ENCODE measurements at regions not wholly inside any gene's neighbourhood (a gene's known extent, or its start where the extent isn't known, plus 50 kb on each side); places are given as distances from the start of the nearest gene placed in this dataset.
"Not testable (repeated sequence)": the region's sequence is repeated elsewhere in the genome, so short reads cannot be mapped to it uniquely, and the experiment has no call there.

DNA sequence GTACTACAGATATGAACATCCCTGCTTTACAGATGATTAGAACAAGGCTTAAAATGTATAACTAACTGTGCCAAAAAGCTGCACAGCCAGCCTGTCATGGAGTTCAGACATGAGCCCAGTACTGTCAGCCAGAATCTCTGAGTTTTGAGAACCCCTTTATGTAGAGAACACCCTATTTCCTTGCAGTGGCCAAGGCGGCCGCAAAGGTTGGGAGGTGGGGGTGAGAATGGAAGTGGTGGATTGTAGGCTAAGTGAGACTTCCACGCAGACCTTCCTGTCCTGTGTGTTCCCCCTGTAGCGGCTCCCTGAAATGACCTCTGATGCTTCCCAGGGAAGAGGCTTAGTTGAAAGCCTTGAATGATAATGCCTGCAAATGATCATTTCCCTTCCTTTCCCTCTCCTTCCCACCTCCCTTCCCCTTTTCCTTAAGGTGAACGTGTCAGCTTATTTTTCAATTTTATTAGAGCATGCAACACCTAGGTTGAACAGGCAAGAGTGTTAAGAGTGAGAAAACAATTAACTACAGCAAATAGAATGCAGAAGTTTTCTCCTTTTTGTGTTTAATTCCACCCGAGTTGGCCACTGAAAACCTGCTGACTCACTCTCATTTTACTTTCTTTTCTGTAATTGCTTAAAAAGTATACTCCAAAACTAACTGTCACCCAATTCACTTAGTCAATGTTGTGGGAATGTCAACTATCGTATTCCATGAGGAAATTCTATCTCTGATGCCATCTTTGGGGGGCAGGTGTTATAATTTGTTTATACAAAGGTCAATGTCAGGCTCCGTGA, 167.0 kb upstream of the EDNRB start:
- DNase-seq (ENCODE audit: low spot score): no peak

DNA sequence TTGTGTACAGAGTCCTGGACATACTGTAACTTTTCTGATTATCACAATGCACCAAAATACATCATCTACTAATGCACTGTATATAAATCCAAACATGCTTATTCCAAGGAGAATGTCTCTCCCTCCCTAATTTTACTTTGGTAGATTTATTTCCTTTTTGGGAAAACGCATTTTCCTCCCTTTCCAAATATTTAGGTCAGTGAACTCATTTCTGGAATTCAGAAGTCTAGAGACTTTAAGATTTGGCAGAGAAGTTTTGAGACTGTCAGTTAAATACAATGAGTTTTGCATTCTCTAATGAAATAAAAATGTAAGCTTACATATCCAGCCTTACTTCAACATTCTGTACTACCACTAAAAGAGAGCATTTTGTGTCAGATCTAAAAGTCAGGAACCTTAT, 165.8 kb upstream of the EDNRB start:
- DNase-seq (ENCODE audit: low spot score): no peak

DNA sequence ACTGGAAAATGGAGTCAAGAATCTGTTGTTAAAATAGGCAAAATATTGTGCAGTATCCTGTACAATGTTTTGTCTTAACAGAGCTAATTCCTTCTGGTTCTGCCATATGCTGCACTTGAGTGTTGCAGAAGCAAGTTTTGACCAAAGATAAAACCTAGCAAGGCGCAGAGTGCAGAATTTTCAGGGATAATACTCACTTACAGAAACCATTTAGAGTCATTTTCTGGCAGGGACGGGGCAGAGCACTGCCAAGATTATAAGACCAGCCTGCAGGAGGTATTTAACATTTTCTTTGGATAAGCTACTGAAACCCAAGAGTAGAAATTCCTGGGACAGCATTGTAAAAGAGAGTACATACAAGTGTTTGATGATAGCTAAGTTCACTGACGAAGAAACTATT, 159.5 kb upstream of the EDNRB start:
- no peak for DNase-seq (ENCODE audit: low spot score)

DNA sequence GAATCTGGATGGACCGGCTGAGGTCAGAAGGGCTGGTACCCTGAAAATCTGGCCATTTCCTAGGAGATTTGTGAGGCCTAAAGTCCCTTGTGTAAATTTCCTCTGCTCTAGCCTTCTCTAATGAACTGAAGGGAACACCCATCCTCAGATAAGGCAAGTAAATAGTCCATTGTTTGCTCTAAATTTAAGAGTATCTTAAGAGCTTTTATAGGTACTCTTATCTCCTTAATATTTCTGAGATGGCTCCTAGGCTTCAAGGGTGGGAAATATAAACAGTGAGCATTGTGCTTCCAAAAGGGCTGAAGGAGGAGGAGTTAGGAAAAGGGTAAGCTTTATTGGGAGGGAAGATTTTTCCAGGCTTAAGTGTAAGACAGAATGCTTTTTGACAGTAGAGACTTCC, 148.7 kb upstream of the EDNRB start:
- no peak for DNase-seq (ENCODE audit: low spot score)

DNA sequence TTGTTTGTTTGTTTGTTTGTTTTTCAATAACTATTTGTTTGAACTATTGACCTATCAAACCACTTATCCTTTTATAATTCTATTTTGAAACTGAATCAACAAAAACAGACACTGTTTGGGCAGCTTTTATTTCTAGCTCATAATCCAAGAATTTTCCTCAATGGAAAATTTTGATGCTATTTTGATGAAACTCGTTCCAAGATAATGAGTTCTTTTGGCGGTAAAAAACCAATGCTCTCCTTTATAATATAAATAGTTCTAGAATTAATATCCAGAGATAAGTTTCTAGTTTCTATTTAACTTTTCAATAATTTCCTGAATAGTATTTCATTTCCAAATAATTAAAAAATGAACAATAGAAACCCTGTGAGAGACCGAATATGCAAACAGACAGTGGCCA, 146.5 kb upstream of the EDNRB start:
- no peak for DNase-seq (ENCODE audit: low spot score)

DNA sequence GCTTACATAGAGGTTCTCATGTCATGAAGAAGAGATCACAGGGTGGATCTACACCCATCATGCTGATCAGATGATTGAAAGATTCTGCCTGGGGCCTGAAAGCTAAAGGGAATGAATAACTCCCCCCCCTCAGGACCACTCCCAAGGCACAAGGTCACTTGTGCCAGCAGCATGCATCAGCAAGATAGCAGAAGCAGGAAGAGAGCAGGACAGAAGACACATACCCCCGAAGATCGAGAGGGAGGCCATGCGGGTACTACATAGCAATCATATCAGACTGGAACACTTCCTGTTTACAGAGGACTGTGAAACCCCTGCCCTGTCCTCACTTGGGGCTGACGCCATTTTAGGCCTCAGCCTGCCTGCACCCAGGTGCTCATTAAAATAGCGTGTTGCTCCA, 143.2 kb upstream of the EDNRB start:
- DNase-seq (ENCODE audit: low spot score): no peak

DNA sequence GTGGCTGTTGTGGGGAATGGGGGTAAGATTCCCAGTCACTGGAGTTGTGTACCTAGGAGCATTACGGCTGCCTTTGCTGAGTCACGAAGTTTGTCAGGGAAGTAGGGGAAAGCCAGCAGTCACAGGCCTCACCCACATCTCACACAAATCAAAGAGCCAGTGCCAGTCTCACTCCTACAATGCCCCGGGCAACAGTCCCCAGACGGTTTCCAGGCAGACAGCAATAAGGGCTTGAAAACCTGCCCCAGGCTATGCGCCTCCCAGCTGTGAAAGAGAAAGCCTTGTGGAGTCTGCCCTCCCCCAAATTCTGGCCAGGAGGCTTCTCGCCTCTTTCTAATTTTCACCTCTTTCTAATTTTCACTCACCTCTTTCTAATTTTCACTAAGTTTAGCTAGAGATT, 142.3 kb upstream of the EDNRB start:
- no peak for DNase-seq (ENCODE audit: low spot score)

DNA sequence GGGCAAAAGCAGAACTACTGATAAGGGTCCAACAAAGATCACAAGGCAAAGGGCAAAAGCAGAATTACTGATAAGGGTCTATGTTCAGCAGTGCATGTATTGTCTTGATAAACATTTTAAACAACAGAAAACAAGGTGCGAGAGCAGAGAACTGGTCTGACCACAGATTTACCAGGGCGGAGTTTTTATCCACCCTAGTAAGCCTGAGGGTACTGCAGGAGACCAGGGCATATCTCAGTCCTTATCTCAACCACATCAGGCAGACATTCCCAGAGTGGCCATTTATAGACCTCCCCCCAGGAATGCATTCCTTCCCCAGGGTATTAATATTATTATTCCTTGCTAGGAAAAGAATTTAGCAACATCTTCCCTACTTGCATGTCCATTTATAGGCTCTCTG, 138.2 kb upstream of the EDNRB start:
- DNase-seq (ENCODE audit: low spot score): not testable (repeated sequence)

DNA sequence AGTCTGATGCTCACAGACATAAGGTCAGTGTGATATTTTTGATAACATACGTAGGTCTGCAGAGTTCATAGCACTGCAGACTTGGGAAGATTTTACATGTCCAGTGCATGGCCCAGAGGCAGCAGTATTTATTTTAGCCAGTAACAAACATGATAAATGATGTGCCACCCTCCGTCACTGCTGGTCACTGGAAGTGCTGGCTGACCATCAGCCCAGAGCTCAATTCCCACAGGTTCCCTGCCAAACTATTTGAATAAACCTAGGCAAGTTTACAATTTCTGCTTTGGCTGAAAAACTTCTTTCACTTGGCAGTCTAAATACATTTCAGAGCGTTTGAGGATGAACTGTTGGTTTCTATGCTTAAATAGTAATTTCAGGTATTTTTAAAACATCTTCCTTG, 135.5 kb upstream of the EDNRB start:
- no peak for DNase-seq (ENCODE audit: low spot score)

DNA sequence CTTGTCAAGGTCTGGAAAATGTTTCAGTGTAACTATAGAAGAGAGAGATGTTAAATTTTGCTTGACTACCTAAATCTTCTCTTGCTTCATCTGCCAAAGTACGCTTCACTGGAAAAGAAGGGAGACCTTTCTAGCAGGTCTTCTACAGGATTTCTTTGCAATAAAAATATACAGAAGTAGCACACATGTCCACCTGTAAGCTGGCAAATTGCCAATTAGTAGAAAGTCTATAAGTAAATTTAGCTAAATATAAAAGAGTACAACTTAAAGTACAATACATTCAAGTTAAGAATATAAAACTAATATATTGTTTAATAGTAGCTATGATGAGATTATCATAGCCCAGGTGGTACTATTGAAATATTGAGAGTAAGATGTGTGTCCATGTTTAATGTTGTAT, 128.5 kb upstream of the EDNRB start:
- no peak for DNase-seq (ENCODE audit: low spot score)

DNA sequence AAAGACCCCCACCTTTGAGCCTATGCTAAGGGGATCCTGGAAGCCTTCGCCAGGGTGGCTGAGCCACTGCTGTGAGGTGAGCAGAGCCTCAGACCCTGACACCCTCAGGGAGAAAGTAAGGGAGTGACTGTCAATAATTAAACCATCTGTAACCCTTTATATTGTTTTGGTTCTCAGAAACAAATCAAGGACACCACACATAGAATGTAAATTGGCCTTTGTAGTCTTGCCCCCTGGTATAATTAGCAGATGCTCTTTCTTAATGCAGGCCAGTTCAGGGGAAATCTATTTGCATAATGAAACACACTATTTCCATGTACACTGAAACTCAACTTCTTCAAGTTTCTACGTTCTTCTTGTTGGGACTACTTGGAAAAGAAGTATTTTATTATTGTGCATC, 127.7 kb upstream of the EDNRB start:
- no peak for DNase-seq (ENCODE audit: low spot score)

DNA sequence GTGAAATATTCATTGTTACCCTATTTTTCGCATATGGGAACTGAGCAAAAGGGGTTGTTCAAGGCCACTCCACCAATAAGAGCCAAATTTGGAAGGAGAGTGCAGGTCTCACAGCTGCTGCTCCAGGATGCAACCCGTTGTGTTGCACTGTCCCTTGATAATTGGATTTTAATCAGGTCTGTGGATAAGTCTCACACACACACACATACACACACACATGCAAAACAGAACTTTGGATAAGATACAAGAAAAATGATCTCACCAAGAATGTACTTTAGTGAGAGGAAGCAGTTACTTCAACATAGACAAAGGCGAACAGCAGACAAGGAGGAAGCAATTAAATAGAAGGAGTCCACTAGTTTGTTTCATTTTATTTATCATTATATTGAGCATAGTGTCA, 127.3 kb upstream of the EDNRB start:
- no peak for DNase-seq (ENCODE audit: low spot score)

DNA sequence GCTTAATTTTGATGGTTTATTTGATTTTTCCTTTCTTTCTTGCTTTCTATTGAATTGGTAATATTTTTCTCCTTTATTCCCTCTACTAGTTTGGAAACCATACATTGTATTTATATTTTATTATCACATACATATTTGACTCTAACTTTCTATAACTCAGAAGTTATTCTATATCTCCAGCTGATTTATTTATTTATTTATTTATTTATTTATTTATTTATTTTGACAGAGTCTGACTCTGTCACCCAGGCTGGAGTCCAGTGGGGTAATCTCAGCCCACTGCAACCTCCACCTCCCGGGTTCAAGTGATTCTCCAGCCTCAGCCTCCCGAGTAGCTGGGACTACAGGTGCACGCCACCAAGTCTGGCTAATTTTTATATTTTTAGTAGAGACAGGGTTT, 122.7 kb upstream of the EDNRB start:
- not testable (repeated sequence) for DNase-seq (ENCODE audit: low spot score)

DNA sequence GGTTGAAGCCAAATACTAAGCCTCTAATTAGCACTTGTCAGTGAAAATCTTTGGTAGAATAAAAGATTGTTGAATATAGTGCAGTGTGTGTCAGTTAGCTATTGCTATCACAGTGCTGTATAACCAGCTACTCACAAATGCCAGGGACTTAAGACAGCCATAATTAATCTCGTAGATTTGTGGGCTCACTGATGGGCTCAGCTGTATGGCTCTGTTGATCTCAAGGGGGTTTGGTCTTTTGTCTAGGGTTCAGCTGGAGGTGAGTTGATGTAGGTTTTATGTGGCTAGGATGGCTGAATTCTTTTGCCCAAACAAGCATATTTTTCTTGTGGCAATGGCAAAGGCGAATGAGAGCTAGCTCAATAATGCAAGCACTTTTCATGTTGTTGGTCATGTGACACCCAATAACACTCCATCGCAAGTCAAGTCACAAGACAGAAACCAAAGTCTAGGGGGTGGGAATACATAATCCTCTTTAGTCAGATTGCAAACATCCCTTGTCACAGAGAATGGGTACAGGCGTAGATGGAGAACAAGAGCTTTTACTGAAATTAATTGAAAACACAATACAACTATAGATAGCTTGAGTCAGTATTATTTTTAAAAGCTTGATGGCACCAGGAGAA, 121.7 kb upstream of the EDNRB start:
- DNase-seq (ENCODE audit: low spot score): no peak

DNA sequence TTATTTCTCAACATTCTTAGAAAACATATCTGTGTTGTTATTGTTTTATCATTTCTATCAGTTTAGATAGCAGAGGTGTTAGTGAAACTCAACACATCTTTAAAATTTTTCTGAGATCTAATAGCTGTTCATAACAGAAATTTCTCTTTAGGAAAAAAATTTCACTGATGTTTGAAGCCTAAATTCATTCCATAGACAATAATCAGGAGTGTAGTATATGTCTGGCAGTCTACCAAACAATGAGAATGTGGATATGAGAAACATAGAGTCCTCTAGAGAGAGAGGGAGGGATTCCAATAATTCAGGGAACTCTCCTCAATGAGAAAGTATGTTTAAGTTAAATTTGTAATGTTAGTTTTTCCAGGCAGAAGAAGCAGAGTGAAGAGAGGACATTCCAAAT, 118.2 kb upstream of the EDNRB start:
- no peak for DNase-seq (ENCODE audit: low spot score)

DNA sequence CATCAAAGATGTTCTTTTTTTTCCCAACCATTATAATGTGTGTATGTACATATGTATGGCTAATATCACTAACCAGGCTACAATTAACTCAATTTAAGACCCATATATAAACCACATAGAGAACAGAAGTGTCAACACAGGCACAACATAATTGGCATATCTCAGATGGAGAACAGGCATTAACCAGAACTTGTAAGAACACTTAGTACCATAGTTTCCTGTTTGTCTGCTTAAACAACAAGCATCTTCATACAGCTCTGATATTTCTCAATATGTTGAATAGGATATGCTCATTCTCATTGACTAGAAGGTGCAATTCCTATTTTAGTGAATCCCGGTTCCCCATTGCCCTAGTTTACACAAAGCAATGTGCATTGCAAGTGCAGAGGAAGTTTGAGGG, 116.9 kb upstream of the EDNRB start:
- DNase-seq (ENCODE audit: low spot score): no peak

DNA sequence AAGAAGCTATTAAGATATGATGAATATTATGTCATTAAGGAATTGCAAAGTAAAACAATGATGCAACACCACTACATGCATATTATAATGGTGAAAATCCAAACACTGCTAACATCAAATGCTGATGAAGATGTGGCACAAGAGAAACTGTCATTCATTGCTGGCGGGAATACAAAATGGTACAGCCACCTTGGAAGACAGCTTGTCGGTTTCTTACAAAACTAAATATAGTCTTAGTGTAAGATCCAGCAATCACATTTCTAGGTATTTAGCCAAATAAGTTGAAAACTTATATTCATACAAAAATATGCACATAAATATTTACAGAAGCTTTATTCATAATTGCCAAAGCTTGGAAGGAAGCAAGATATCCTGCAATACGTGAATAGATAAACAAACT, 114.9 kb upstream of the EDNRB start:
- no peak for DNase-seq (ENCODE audit: low spot score)

DNA sequence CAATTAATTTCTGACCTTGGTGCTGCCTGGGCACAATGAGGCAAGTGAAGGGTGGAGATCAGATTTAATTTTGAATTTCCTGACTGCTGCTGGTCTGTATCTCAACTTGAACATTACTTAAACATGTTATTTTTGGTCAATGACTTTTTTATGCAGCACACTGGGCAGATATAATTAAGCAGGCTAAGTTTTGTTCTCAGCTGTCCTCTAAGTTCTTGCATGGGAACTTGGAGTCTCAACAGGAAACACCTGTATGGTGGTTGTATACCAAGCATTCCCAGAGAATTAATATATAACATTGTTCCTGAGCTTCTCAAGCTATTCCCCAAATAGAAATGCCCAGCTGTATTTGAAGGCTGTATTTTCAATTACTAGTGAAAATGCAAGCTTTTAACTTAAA, 113.5 kb upstream of the EDNRB start:
- no peak for DNase-seq (ENCODE audit: low spot score)

DNA sequence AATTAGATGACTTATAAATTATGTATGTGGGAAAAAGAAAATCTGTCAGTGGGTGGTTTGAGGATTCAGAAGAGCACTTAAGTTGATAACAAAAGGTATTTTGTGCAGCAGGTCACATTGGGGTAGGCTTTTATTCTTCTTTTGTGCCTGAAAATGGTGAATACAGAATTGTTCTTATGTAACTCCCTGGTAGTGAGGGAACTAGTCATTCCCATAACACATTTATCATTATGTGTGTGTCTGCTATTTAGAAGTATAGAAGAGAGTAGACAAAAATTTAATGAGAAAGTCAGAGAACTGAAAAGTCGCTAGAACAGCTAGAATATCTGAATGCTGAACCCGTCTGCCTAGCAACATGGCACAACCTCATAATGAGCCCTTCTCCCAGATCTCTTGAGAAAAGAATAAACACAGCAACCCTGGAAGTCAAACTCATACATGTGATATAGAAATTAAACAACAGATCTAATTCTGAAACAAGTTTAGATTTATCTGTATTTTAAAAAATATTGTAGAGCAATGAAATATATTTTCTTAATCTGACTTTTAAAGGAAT, 111.8 kb upstream of the EDNRB start:
- no peak for DNase-seq (ENCODE audit: low spot score)

DNA sequence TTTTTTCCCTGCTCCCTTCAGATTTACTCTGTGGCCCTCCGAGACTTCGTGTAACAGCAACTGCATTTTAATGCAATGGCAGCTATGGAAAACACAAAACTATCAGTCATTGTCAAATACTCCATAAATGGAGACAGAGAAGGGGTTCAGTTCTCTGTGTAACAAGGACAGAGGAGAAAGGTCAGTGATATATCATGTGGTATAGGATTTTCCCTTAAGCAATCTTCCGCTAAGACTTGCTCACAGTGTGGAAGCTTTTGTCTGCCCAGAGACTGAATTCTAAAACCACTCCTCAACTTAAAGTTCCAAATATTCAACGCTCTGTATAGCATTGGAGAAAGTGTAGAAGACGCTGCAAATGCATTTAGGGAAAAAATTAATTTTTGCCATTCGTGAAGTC, 111.3 kb upstream of the EDNRB start:
- DNase-seq (ENCODE audit: low spot score): no peak

DNA sequence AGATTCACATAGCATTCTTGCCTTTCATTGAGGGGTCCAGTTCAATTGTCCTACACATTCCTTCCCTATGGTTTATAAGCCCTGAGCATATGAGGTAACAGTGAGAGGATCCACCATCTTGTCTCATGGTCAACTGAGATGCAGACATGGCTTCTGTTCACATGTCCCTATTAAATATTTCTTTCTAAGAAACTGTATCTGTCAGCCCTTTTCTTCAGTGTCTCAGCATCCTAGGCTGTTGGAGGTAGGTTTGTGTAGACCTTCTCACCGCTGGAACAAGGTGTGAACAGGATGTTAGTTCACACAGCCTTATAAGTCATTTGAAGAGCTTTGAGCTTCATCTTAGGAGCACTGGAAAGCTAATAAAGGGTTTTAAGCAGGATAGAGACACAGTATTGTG, 110.3 kb upstream of the EDNRB start:
- DNase-seq (ENCODE audit: low spot score): no peak

DNA sequence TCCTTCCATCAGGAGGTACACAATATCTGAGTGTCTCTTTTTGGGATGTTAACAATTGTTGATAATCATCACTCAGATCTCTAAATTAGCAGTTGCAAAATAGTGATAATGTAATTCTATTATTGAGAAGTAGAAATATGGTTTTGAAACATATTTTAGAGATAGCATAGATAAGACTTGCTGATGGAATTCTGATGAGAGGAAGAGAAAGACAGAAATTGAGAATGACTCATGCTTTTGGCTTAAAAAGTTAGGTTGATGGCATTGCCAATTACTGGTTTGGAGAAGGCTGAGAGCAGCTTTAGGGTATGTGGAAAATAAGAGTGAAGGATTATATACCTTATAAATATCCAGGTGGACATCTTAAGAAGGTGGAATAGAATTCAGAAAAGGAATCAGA, 106.4 kb upstream of the EDNRB start:
- DNase-seq (ENCODE audit: low spot score): no peak

DNA sequence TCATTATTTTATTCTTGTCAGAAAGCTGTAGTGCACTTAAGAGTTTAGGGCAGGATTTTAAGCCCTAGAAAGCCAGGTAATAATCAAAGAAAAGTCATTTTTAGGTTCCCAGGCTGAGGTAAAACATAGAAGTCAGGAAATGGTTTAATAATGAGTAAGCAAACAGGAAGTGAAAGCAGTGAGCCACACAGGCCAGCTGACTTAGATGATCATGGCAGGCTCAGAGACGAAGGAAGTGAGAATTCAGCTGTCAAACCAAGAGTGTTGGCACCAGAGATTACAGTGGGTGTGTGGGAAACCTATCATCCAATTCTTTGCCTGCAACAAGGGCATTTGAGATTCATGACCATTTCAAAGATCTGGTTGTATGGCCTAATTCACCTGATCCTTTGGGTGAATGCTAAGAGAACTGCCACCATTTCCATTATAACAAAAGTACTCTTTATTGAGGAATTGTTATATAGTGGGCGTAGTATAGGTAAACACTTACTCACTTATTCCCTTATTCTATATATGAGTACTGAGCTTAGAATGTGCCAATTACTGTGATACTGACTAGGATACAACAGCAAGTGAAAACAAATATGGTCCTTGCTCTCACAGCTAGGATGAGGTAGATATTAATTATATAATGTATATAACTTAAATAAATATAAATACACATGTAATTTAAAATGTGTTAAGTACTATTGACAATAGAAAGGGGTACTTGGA, 103.7 kb upstream of the EDNRB start:
- DNase-seq (ENCODE audit: low spot score): no peak
